ENCODE measurements at regions not wholly inside any gene's neighbourhood (a gene's known extent, or its start where the extent isn't known, plus 50 kb on each side); places are given as distances from the start of the nearest gene placed in this dataset.

GRCh38 chr20:60802676-60803075 is 449.4 kb upstream of the CDH4 start:
- no peak overlapping the region for H3K27ac ChIP-seq (ENCODE audit: low read depth, low read length)
- no peak for TF ChIP-seq EZH2phosphoT487 (conservative IDR thresholded peaks at IDR 0.05; ENCODE audit: low read length)
- TF ChIP-seq CTCF (IDR thresholded peaks at IDR 0.05; ENCODE audit: insufficient read depth, low read length, poor library complexity, severe bottlenecking): no peak
- H2AFZ ChIP-seq (ENCODE audit: low read depth, low read length, severe bottlenecking): no peak overlapping the region
- no peak overlapping the region for H3K4me2 ChIP-seq (ENCODE audit: low read depth, low read length, poor library complexity, severe bottlenecking)
- no peaks in the 10 kb centered on the region for H3F3A ChIP-seq (ENCODE audit: insufficient read depth)
- H3K27me3 ChIP-seq (ENCODE audit: low read length): no peaks in the 10 kb centered on the region
- H3K9me2 ChIP-seq (replicated peaks; ENCODE audit: insufficient read depth, low read length): no peaks in the 10 kb centered on the region
- no peak overlapping the region for H3K4me3 ChIP-seq (ENCODE audit: insufficient read depth, low read length, poor library complexity, severe bottlenecking)
- H3K9me3 ChIP-seq (ENCODE audit: insufficient read depth, low read length): no peaks in the 10 kb centered on the region
- H3K79me2 ChIP-seq (ENCODE audit: insufficient read depth, low read length): no peaks in the 10 kb centered on the region
- no peak overlapping the region for H3K9ac ChIP-seq (ENCODE audit: low read length)
- H3K36me3 ChIP-seq (ENCODE audit: low read length): no peaks in the 10 kb centered on the region
- H4K20me1 ChIP-seq (ENCODE audit: low read depth, low read length): no peaks in the 10 kb centered on the region

- Histone ChIP-seq H3K9ac (ENCODE audit: low read length) (no peak overlapping the region), H3K9me2 (replicated peaks; ENCODE audit: insufficient read depth, low read length) (no peaks in the 10 kb centered on the region), H3K36me3 (ENCODE audit: low read length) (no peaks in the 10 kb centered on the region), H4K20me1 (ENCODE audit: low read depth, low read length) (no peaks in the 10 kb centered on the region), H3K9me3 (ENCODE audit: insufficient read depth, low read length) (no peaks in the 10 kb centered on the region), H3K79me2 (ENCODE audit: insufficient read depth, low read length) (no peaks in the 10 kb centered on the region), H3F3A (ENCODE audit: insufficient read depth) (no peaks in the 10 kb centered on the region), H3K4me2 (ENCODE audit: low read depth, low read length, poor library complexity, severe bottlenecking) (no peak overlapping the region), H3K27me3 (ENCODE audit: low read length) (no peaks in the 10 kb centered on the region), H3K27ac (ENCODE audit: low read depth, low read length) (no peak overlapping the region), H2AFZ (ENCODE audit: low read depth, low read length, severe bottlenecking) (no peak overlapping the region), H3K4me3 (ENCODE audit: insufficient read depth, low read length, poor library complexity, severe bottlenecking) (no peak overlapping the region)
- TF ChIP-seq CTCF (IDR thresholded peaks at IDR 0.05; ENCODE audit: insufficient read depth, low read length, poor library complexity, severe bottlenecking) (no peak), EZH2phosphoT487 (conservative IDR thresholded peaks at IDR 0.05; ENCODE audit: low read length) (no peak)
Measured at GRCh38 chr20:60803335-60804055, 448.6 kb upstream of the CDH4 start.

- H3K27ac ChIP-seq (ENCODE audit: low read depth, low read length): no peak overlapping the region
- no peaks in the 10 kb centered on the region for H3K9me2 ChIP-seq (replicated peaks; ENCODE audit: insufficient read depth, low read length)
- no peaks in the 10 kb centered on the region for H3F3A ChIP-seq (ENCODE audit: insufficient read depth)
- H3K27me3 ChIP-seq (ENCODE audit: low read length): no peaks in the 10 kb centered on the region
- H3K79me2 ChIP-seq (ENCODE audit: insufficient read depth, low read length): no peaks in the 10 kb centered on the region
- no peak overlapping the region for H3K4me2 ChIP-seq (ENCODE audit: low read depth, low read length, poor library complexity, severe bottlenecking)
- TF ChIP-seq CTCF (IDR thresholded peaks at IDR 0.05; ENCODE audit: insufficient read depth, low read length, poor library complexity, severe bottlenecking) (no peak), EZH2phosphoT487 (conservative IDR thresholded peaks at IDR 0.05; ENCODE audit: low read length) (no peak)
- no peaks in the 10 kb centered on the region for H3K9me3 ChIP-seq (ENCODE audit: insufficient read depth, low read length)
- no peaks in the 10 kb centered on the region for H3K36me3 ChIP-seq (ENCODE audit: low read length)
- H4K20me1 ChIP-seq (ENCODE audit: low read depth, low read length): no peaks in the 10 kb centered on the region
- no peak overlapping the region for H3K9ac ChIP-seq (ENCODE audit: low read length)
- H2AFZ ChIP-seq (ENCODE audit: low read depth, low read length, severe bottlenecking): no peak overlapping the region
- no peak overlapping the region for H3K4me3 ChIP-seq (ENCODE audit: insufficient read depth, low read length, poor library complexity, severe bottlenecking)
Measured at GRCh38 chr20:60804240-60804917, 447.7 kb upstream of the CDH4 start.
